Testis (tissue), 2 donors: ENCODE measurements at regions not wholly inside any gene's neighbourhood (a gene's known extent, or its start where the extent isn't known, plus 50 kb on each side); places are given as distances from the start of the nearest gene placed in this dataset.

Experiments
- CTCF ChIP-seq, 3 experiments: fragments of 450-650 bp in 2 of 3; fragments of 200-600 bp in 1 of 3; sonication (generic) in 1 of 3; IDR thresholded peaks; one replicate each; pipeline ENCODE4 v1.5.1; 2016 to 2019; ENCODE audit warnings: antibody characterized with exemption in 3 of 3, mild to moderate bottlenecking in 2 of 3, moderate library complexity in 1 of 3
- POLR2A ChIP-seq: fragments of 450-650 bp; IDR thresholded peaks from one replicate; pipeline ENCODE4 v1.6.1; 2017; ENCODE audit warnings: antibody characterized with exemption, mild to moderate bottlenecking, moderate library complexity

GRCh38 chr15:95440712-95441111 lies 889.8 kb upstream of the NR2F2 start:
- TF ChIP-seq CTCF (IDR thresholded peaks at IDR 0.05) = no peak
- no peak for TF ChIP-seq POLR2A
